SU-DHL-6 (cell line): ENCODE measurements at regions not wholly inside any gene's neighbourhood (a gene's known extent, or its start where the extent isn't known, plus 50 kb on each side); places are given as distances from the start of the nearest gene placed in this dataset.

Experiments
- H2AFZ ChIP-seq: fragments of 200-600 bp; sonication (generic); 2 replicates; pipeline ENCODE4 v1.6.1; 2014; ENCODE audit warnings: low read depth, mild to moderate bottlenecking, moderate library complexity, mixed read lengths, antibody characterized with exemption, low read length; ENCODE audit not compliant: severe bottlenecking
- H3F3A ChIP-seq: fragments of 200-600 bp; shearing (Covaris generic); 2 replicates; pipeline ENCODE4 v1.6.0; 2016; ENCODE audit warnings: antibody characterized with exemption, mild to moderate bottlenecking; ENCODE audit not compliant: insufficient read depth
- H3K27ac ChIP-seq: fragments of 200-600 bp; sonication (generic); 2 replicates; pipeline ENCODE4 v1.5.1; 2016; ENCODE audit warnings: low read depth, mild to moderate bottlenecking, low read length, moderate library complexity, mixed read lengths
- H3K27me3 ChIP-seq: fragments of 200-600 bp; sonication (generic), shearing (Covaris generic); 2 replicates; pipeline ENCODE4 v1.6.0; 2014; ENCODE audit warnings: mild to moderate bottlenecking, low read length
- H3K36me3 ChIP-seq: fragments of 200-600 bp; sonication (generic); 2 replicates; pipeline ENCODE4 v1.6.1; 2014; ENCODE audit warnings: mild to moderate bottlenecking, low read length, mixed read lengths
- H3K4me2 ChIP-seq: fragments of 300-600, 200-600 bp; shearing (Covaris generic), sonication (generic); 2 replicates; pipeline ENCODE4 v1.6.0; 2014; ENCODE audit warnings: low read length, low read depth, mild to moderate bottlenecking; ENCODE audit not compliant: poor library complexity, severe bottlenecking
- H3K4me3 ChIP-seq: fragments of 200-600 bp; sonication (generic); 2 replicates; pipeline ENCODE4 v1.5.1; 2014; ENCODE audit warnings: antibody characterized with exemption, low read length, mild to moderate bottlenecking, mixed read lengths; ENCODE audit not compliant: insufficient read depth, poor library complexity, severe bottlenecking
- H3K79me2 ChIP-seq: fragments of 200-600 bp; sonication (generic); 2 replicates; pipeline ENCODE4 v1.6.1; 2014; ENCODE audit warnings: mild to moderate bottlenecking, low read length, moderate library complexity; ENCODE audit not compliant: insufficient read depth
- H3K9ac ChIP-seq: fragments of 200-600 bp; sonication (generic); 2 replicates; pipeline ENCODE4 v1.7.0; 2014; ENCODE audit warnings: mild to moderate bottlenecking, low read length
- H3K9me2 ChIP-seq: fragments of 200-600 bp; sonication (generic); replicated peaks from 2 replicates; pipeline ENCODE4 v1.6.1; 2014; ENCODE audit warnings: low read length; ENCODE audit not compliant: insufficient read depth
- H3K9me3 ChIP-seq: fragments of 200-600 bp; sonication (generic); 2 replicates; pipeline ENCODE4 v1.6.1; 2014; ENCODE audit warnings: low read length, mixed read lengths; ENCODE audit not compliant: insufficient read depth
- H4K20me1 ChIP-seq: fragments of 200-600 bp; sonication (generic); 2 replicates; pipeline ENCODE4 v1.6.1; 2014; ENCODE audit warnings: low read depth, mild to moderate bottlenecking, antibody characterized with exemption, low read length, moderate library complexity, mixed read lengths
- CTCF ChIP-seq: fragments of 200-600 bp; sonication (generic); IDR thresholded peaks from one replicate; pipeline ENCODE4 v1.5.1; 2017; ENCODE audit warnings: antibody characterized with exemption, mild to moderate bottlenecking, low read length, moderate library complexity; ENCODE audit not compliant: insufficient read depth, poor library complexity, severe bottlenecking
- EZH2phosphoT487 ChIP-seq: fragments of 200-600 bp; sonication (generic), shearing (Covaris generic); conservative IDR thresholded peaks from 2 replicates; pipeline ENCODE4 v1.6.1; 2018; ENCODE audit warnings: mild to moderate bottlenecking, antibody characterized with exemption, low read length, moderate library complexity, mixed read lengths

GRCh38 chr10:43881657-43882056, 233.0 kb upstream of the ZNF32 start:
- no peaks in the 10 kb centered on the region for H4K20me1 ChIP-seq
- H3K36me3 ChIP-seq: no peaks in the 10 kb centered on the region
- no peak overlapping the region for H2AFZ ChIP-seq
- no peak for TF ChIP-seq EZH2phosphoT487
- H3K9me3 ChIP-seq: no peaks in the 10 kb centered on the region
- no peak overlapping the region for H3K4me2 ChIP-seq
- no peaks in the 10 kb centered on the region for H3F3A ChIP-seq
- H3K9me2 ChIP-seq: no peaks in the 10 kb centered on the region
- no peaks in the 10 kb centered on the region for H3K79me2 ChIP-seq
- no peak overlapping the region for H3K4me3 ChIP-seq
- no peak overlapping the region for H3K27ac ChIP-seq
- no peak overlapping the region for H3K9ac ChIP-seq
- H3K27me3 ChIP-seq: peaks cover 4% of the 10 kb centered on the region; the same call in 1 of the 2 replicates

- Histone ChIP-seq H3K4me3 (no peak overlapping the region), H3K4me2 (no peak overlapping the region), H2AFZ (no peak overlapping the region), H3K9me2 (no peaks in the 10 kb centered on the region), H4K20me1 (no peaks in the 10 kb centered on the region), H3K9me3 (no peaks in the 10 kb centered on the region), H3K36me3 (no peaks in the 10 kb centered on the region), H3F3A (no peaks in the 10 kb centered on the region), H3K79me2 (no peaks in the 10 kb centered on the region), H3K9ac (no peak overlapping the region), H3K27ac (no peak overlapping the region), H3K27me3 (peaks cover 4% of the 10 kb centered on the region; the same call in 1 of the 2 replicates)
- TF ChIP-seq CTCF: no peak
Measured at GRCh38 chr10:43880160-43880559, 231.5 kb upstream of the ZNF32 start.

- H3K27ac ChIP-seq: no peak overlapping the region
- H3K4me3 ChIP-seq: no peak overlapping the region
- no peaks in the 10 kb centered on the region for H3K79me2 ChIP-seq
- H3K27me3 ChIP-seq: peaks cover 4% of the 10 kb centered on the region; the same call in 1 of the 2 replicates
- H3K9ac ChIP-seq: no peak overlapping the region
- H4K20me1 ChIP-seq: no peaks in the 10 kb centered on the region
- no peak overlapping the region for H3K4me2 ChIP-seq
- H3K9me3 ChIP-seq: no peaks in the 10 kb centered on the region
- no peaks in the 10 kb centered on the region for H3K36me3 ChIP-seq
- no peaks in the 10 kb centered on the region for H3K9me2 ChIP-seq
- TF ChIP-seq EZH2phosphoT487 (no peak), CTCF (no peak)
- H2AFZ ChIP-seq: no peak overlapping the region
- H3F3A ChIP-seq: no peaks in the 10 kb centered on the region
Measured at GRCh38 chr10:43879742-43880141, 231.1 kb upstream of the ZNF32 start.

- TF ChIP-seq EZH2phosphoT487 (no peak), CTCF (no peak)
- Histone ChIP-seq H3K27me3 (peaks cover 4% of the 10 kb centered on the region; the same call in 1 of the 2 replicates), H3K9ac (no peak overlapping the region), H3K9me2 (no peaks in the 10 kb centered on the region), H3K9me3 (no peaks in the 10 kb centered on the region), H3K79me2 (no peaks in the 10 kb centered on the region), H3F3A (no peaks in the 10 kb centered on the region), H4K20me1 (no peaks in the 10 kb centered on the region), H3K4me3 (no peak overlapping the region), H3K4me2 (no peak overlapping the region), H3K27ac (no peak overlapping the region), H3K36me3 (no peaks in the 10 kb centered on the region), H2AFZ (no peak overlapping the region)
Measured at GRCh38 chr10:43879162-43879561, 230.5 kb upstream of the ZNF32 start.
